Erythroblast (primary cell): ENCODE measurements at regions not wholly inside any gene's neighbourhood (a gene's known extent, or its start where the extent isn't known, plus 50 kb on each side); places are given as distances from the start of the nearest gene placed in this dataset.

Source experiments
- GATA1 ChIP-seq: IDR thresholded peaks from 2 replicates; pipeline ENCODE4 v1.6.1; 2011; ENCODE audit warnings: low read depth, mild to moderate bottlenecking, control low read depth, low read length, moderate library complexity
- POLR2A ChIP-seq: IDR thresholded peaks from 2 replicates; pipeline ENCODE4 v1.6.1; 2011; ENCODE audit warnings: mild to moderate bottlenecking, low read length

GRCh38 chr3:106025151-106025722, 156.4 kb upstream of the CBLB start:
- TF ChIP-seq GATA1 (no peak), POLR2A (no peak)
